A172 (cell line): ENCODE measurements at regions not wholly inside any gene's neighbourhood (a gene's known extent, or its start where the extent isn't known, plus 50 kb on each side); places are given as distances from the start of the nearest gene placed in this dataset.
A peak's percentile ranks its signal among the peaks of the same experiment; 100 is the strongest.
"Not testable (repeated sequence)": the region's sequence is repeated elsewhere in the genome, so short reads cannot be mapped to it uniquely, and the experiment has no call there.

Experiments used
- DNase-seq: peaks from one replicate; pipeline ENCODE4 v3.0.0-alpha.2; 2015; ENCODE audit warnings: low spot score

GRCh38 chr10:80859279-80859678, 321.6 kb downstream of the SH2D4B start:
- DNase-seq, result not testable (repeated sequence)

- no peak for DNase-seq
Observed at GRCh38 chr10:80860719-80861118, 323.0 kb downstream of the SH2D4B start.

GRCh38 chr10:80861882-80862281, 324.2 kb downstream of the SH2D4B start:
- DNase-seq, result no peak

GRCh38 chr10:80870282-80870681, 332.6 kb downstream of the SH2D4B start:
- DNase-seq, result no peak

- no peak for DNase-seq
Observed at GRCh38 chr10:80871083-80871482, 333.4 kb downstream of the SH2D4B start.

GRCh38 chr10:80878330-80878729, 340.6 kb downstream of the SH2D4B start:
- no peak for DNase-seq

GRCh38 chr10:80890146-80890545, 352.4 kb downstream of the SH2D4B start:
- no peak for DNase-seq

GRCh38 chr10:80893256-80893655, 355.6 kb downstream of the SH2D4B start:
- DNase-seq, result no peak

GRCh38 chr10:80894311-80894791, 356.6 kb downstream of the SH2D4B start:
- no peak for DNase-seq

GRCh38 chr10:80894797-80895467, 357.2 kb downstream of the SH2D4B start:
- no peak for DNase-seq

GRCh38 chr10:80896076-80896475, 358.4 kb downstream of the SH2D4B start:
- DNase-seq, result no peak

GRCh38 chr10:80896959-80897358, 359.3 kb downstream of the SH2D4B start:
- DNase-seq, result no peak

- no peak for DNase-seq
Observed at GRCh38 chr10:80900661-80901060, 363.0 kb downstream of the SH2D4B start.

- DNase-seq, result no peak
Observed at GRCh38 chr10:80908611-80909010, 370.9 kb downstream of the SH2D4B start.

- DNase-seq, result no peak
Observed at GRCh38 chr10:80909254-80909653, 371.6 kb downstream of the SH2D4B start.

GRCh38 chr10:80917636-80918035, 379.9 kb downstream of the SH2D4B start:
- DNase-seq, result no peak

- no peak for DNase-seq
Observed at GRCh38 chr10:80921032-80921431, 383.3 kb downstream of the SH2D4B start.

- peak; percentile 58 for DNase-seq
Observed at GRCh38 chr10:80924063-80924952, 386.6 kb downstream of the SH2D4B start.

- DNase-seq, result no peak
Observed at GRCh38 chr10:80927419-80928078, 389.8 kb downstream of the SH2D4B start.

- DNase-seq, result no peak
Observed at GRCh38 chr10:80938903-80939302, 401.2 kb downstream of the SH2D4B start.

GRCh38 chr10:80945264-80945880, 407.7 kb downstream of the SH2D4B start:
- DNase-seq, result peak; percentile 13

GRCh38 chr10:80946073-80946472, 408.4 kb downstream of the SH2D4B start:
- no peak for DNase-seq
